ENCODE measurements at regions not wholly inside any gene's neighbourhood (a gene's known extent, or its start where the extent isn't known, plus 50 kb on each side); places are given as distances from the start of the nearest gene placed in this dataset.

DNA sequence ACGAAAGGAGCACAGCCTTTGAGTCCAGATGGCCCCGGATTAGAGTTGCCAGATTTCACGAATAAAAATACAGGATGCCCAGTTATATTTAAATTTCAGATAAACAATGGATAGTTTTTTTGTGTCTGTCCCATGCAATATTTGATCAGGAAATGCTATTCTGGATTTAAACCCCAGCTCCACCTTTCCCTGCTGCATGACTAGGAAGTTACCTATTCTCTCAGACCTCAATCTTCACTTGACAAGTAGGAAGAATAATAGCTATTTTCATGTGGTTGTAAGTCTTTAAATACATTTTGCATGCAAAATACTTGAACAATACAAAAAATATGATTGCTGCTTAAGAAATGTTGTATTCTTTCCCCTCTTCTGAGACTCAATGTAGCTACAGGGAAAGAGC, 125.3 kb upstream of the P2RY1 start:
- TF ChIP-seq, protein P1, sequence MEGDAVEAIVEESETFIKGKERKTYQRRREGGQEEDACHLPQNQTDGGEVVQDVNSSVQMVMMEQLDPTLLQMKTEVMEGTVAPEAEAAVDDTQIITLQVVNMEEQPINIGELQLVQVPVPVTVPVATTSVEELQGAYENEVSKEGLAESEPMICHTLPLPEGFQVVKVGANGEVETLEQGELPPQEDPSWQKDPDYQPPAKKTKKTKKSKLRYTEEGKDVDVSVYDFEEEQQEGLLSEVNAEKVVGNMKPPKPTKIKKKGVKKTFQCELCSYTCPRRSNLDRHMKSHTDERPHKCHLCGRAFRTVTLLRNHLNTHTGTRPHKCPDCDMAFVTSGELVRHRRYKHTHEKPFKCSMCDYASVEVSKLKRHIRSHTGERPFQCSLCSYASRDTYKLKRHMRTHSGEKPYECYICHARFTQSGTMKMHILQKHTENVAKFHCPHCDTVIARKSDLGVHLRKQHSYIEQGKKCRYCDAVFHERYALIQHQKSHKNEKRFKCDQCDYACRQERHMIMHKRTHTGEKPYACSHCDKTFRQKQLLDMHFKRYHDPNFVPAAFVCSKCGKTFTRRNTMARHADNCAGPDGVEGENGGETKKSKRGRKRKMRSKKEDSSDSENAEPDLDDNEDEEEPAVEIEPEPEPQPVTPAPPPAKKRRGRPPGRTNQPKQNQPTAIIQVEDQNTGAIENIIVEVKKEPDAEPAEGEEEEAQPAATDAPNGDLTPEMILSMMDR (optimal IDR thresholded peaks at IDR 0.05 in 1 of 3, IDR thresholded peaks at IDR 0.05 in 1 of 3, conservative IDR thresholded peaks at IDR 0.05 in 1 of 3; ENCODE audit: extremely low read depth in 1 of 3, insufficient read depth in 2 of 3, low read length in 3 of 3), result no peak
- no peak for TF ChIP-seq EZH2 (IDR thresholded peaks at IDR 0.05; ENCODE audit: low read length)

Data from keratinocyte (primary cell).